Sigmoid colon (tissue), 6 donors: ENCODE measurements at regions not wholly inside any gene's neighbourhood (a gene's known extent, or its start where the extent isn't known, plus 50 kb on each side); places are given as distances from the start of the nearest gene placed in this dataset.

ENCODE experiments used
- DNase-seq: peaks from one replicate; pipeline ENCODE4 v3.0.0-alpha.2; 2019
- H3K27ac ChIP-seq, 4 donors: fragments of 200-600 bp; sonication (generic); one replicate each; pipeline ENCODE4 v1.5.1; 2016 to 2019; ENCODE audit warnings: mild to moderate bottlenecking in 1 of 4
- H3K27me3 ChIP-seq, 3 donors: fragments of 200-600 bp; sonication (generic); one replicate each; pipeline ENCODE4 v1.5.1; 2019; ENCODE audit warnings: mild to moderate bottlenecking in 1 of 3
- H3K36me3 ChIP-seq, 4 donors: fragments of 200-600 bp; sonication (generic); one replicate each; pipeline ENCODE4 v1.5.1; 2016 to 2019
- H3K4me1 ChIP-seq, 4 donors: fragments of 200-600 bp; sonication (generic); one replicate each; pipeline ENCODE4 v1.5.1; 2017 to 2019
- H3K4me3 ChIP-seq, 4 donors: fragments of 200-600 bp; sonication (generic); one replicate each; pipeline ENCODE4 v1.5.1; 2017 to 2019; ENCODE audit warnings: mild to moderate bottlenecking in 2 of 4, moderate library complexity in 1 of 4
- H3K9me3 ChIP-seq, 4 donors: fragments of 200-600 bp in 3 of 4; sonication (generic) in 3 of 4; one replicate each; pipeline versions ENCODE4 v1.5.1 to v1.6.1; 2013 to 2019
- CTCF ChIP-seq, 4 experiments: fragments of 450-650 bp in 3 of 4; fragments of 200-600 bp in 1 of 4; IDR thresholded peaks; one replicate each; pipeline ENCODE4 v1.5.1; 2016 to 2019; ENCODE audit warnings: antibody characterized with exemption in 4 of 4, mild to moderate bottlenecking in 3 of 4, moderate library complexity in 2 of 4
- EP300 ChIP-seq, 4 donors: sonication (generic); formaldehyde crosslinking; IDR thresholded peaks; one replicate each; pipeline ENCODE4 v1.6.1; 2017; ENCODE audit warnings: antibody characterized with exemption in 4 of 4
- POLR2A ChIP-seq, 2 donors: fragments of 450-650 bp; IDR thresholded peaks; one replicate each; pipeline ENCODE4 v1.6.1; 2016; ENCODE audit warnings: antibody characterized with exemption in 2 of 2, mild to moderate bottlenecking in 2 of 2, moderate library complexity in 2 of 2
- POLR2AphosphoS5 ChIP-seq, 4 donors: sonication (generic); formaldehyde crosslinking; IDR thresholded peaks; one replicate each; pipeline ENCODE4 v1.6.1; 2017; ENCODE audit warnings: antibody characterized with exemption in 4 of 4
- WGBS, 2 donors: extraction: QIAGEN DNeasy Blood & Tissue Kit; methylation state at CpG; one replicate each; pipeline ENCODE4 v1.1.7; 2013; 5-methylcytosine and 5-hydroxymethylcytosine counted together
- intact Hi-C: fragments of 100-400 bp; cut with DNase I; formaldehyde crosslinking; loops from one replicate; pipeline ENCODE4 v1.15.1; 2023
- donor health status: healthy with polysubstance abuse.
- donor health status: healthy.

DNA sequence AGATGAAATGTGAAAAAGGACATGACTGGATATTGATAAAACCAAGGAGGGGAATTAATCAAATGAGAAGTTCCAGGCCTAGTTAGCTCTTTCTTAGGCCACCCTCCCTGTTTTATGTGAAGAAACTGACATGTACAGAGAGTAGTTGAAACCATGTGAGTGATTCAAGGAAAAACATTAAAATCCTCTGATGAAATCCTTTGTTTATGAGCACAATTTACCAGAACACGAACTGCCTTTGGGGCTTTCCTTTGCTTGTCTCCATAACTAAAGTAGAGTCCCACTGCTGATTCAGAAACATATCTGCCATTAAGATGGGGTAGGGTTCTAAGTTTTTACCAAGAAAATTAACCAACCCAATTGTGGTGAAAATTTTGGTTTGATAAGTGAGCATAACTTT, 558.3 kb downstream of the NR2F2 start:
- intact Hi-C loops, result no loop called here
- DNase-seq, result no peak
- WGBS, 2 donors, result 62 to 77% methylated on average over 1 of the region's 1 CpG
- Histone ChIP-seq H3K27ac (no peak overlapping the region), H3K4me1 (peaks cover 0 to 7% (median 0%) of the 10 kb centered on the region in 4 donors), H3K9me3 (no peaks in the 10 kb centered on the region), H3K36me3 (no peaks in the 10 kb centered on the region), H3K27me3 (no peaks in the 10 kb centered on the region), H3K4me3 (no peak overlapping the region)
- TF ChIP-seq POLR2AphosphoS5 (IDR thresholded peaks at IDR 0.05) (no peak), POLR2A (IDR thresholded peaks at IDR 0.05) (no peak), EP300 (IDR thresholded peaks at IDR 0.05) (no peak), CTCF (IDR thresholded peaks at IDR 0.05) (no peak)

- H3K27me3 ChIP-seq, result no peaks in the 10 kb centered on the region
- H3K4me3 ChIP-seq, result peak overlapping the region; percentile 19 to 43 (median 40)
- WGBS, 2 donors, result 11 to 40% methylated on average over 6 of the region's 6 CpGs
- intact Hi-C loops, result loop anchor here (5.0 kb wide), 2 partner anchors 533 to 563 kb away; no protein-coding TSS in a partner anchor
- no peaks in the 10 kb centered on the region for H3K9me3 ChIP-seq
- H3K27ac ChIP-seq, result peak overlapping the region; percentile 6 to 47 (median 34)
- H3K4me1 ChIP-seq, result peaks cover 0 to 7% (median 0%) of the 10 kb centered on the region in 4 donors
- TF ChIP-seq EP300 (IDR thresholded peaks at IDR 0.05), result no peak
- TF ChIP-seq POLR2AphosphoS5 (IDR thresholded peaks at IDR 0.05), result peak in 1 of 4 donors; percentile 21
- no peaks in the 10 kb centered on the region for H3K36me3 ChIP-seq
- DNase-seq, result no peak
Measured at GRCh38 chr15:96889734-96890480, 559.4 kb downstream of the NR2F2 start.

GRCh38 chr15:96891046-96891445, 560.5 kb downstream of the NR2F2 start:
- no peaks in the 10 kb centered on the region for H3K27me3 ChIP-seq
- peak overlapping the region in 1 of 4 donors; percentile 37 for H3K27ac ChIP-seq
- no peak for TF ChIP-seq POLR2A (IDR thresholded peaks at IDR 0.05)
- H3K9me3 ChIP-seq, result no peaks in the 10 kb centered on the region
- intact Hi-C loops, result loop anchor here (5.0 kb wide), 2 partner anchors 534 to 564 kb away; no protein-coding TSS in a partner anchor
- no peaks in the 10 kb centered on the region for H3K36me3 ChIP-seq
- 44 to 53% methylated on average over 4 of the region's 4 CpGs for WGBS, 2 donors
- no peak overlapping the region for H3K4me3 ChIP-seq
- peaks cover 0 to 7% (median 0%) of the 10 kb centered on the region in 4 donors for H3K4me1 ChIP-seq
- no peak for DNase-seq

GRCh38 chr15:96893159-96893906, 562.8 kb downstream of the NR2F2 start:
- TF ChIP-seq CTCF (IDR thresholded peaks at IDR 0.05) (peak in 3 of 4 experiments; percentile 23 to 51 (median 25)), POLR2AphosphoS5 (IDR thresholded peaks at IDR 0.05) (no peak)
- Histone ChIP-seq H3K36me3 (no peaks in the 10 kb centered on the region), H3K4me3 (no peak overlapping the region), H3K4me1 (peaks cover 0 to 7% (median 0%) of the 10 kb centered on the region in 4 donors), H3K9me3 (no peaks in the 10 kb centered on the region), H3K27me3 (no peaks in the 10 kb centered on the region), H3K27ac (no peak overlapping the region)
- WGBS, 2 donors, result 19 to 29% methylated on average over 5 of the region's 5 CpGs
- intact Hi-C loops, result loop anchor here (5.0 kb wide), 2 partner anchors 536 to 566 kb away; no protein-coding TSS in a partner anchor
- no peak for DNase-seq

GRCh38 chr15:96894659-96895058, 564.2 kb downstream of the NR2F2 start:
- H3K27me3 ChIP-seq, result no peaks in the 10 kb centered on the region
- intact Hi-C loops, result loop anchor here (5.0 kb wide), 2 partner anchors 537 to 567 kb away; no protein-coding TSS in a partner anchor
- H3K4me1 ChIP-seq, result peaks cover 0 to 7% (median 0%) of the 10 kb centered on the region in 4 donors
- no peaks in the 10 kb centered on the region for H3K36me3 ChIP-seq
- no peaks in the 10 kb centered on the region for H3K9me3 ChIP-seq
- H3K27ac ChIP-seq, result no peak overlapping the region
- no peak overlapping the region for H3K4me3 ChIP-seq
- no peak for DNase-seq
- 43 to 73% methylated on average over 1 of the region's 1 CpG for WGBS, 2 donors
- TF ChIP-seq CTCF (IDR thresholded peaks at IDR 0.05) (no peak), EP300 (IDR thresholded peaks at IDR 0.05) (no peak), POLR2A (IDR thresholded peaks at IDR 0.05) (no peak), POLR2AphosphoS5 (IDR thresholded peaks at IDR 0.05) (no peak)
